ENCODE measurements at regions not wholly inside any gene's neighbourhood (a gene's known extent, or its start where the extent isn't known, plus 50 kb on each side); places are given as distances from the start of the nearest gene placed in this dataset.

GRCh38 chr5:143953851-143954250 is 141.9 kb downstream of the HMHB1 start:
- H2AFZ ChIP-seq (ENCODE audit: low read length) = no peak overlapping the region
- no peaks in the 10 kb centered on the region for H3K79me2 ChIP-seq (ENCODE audit: insufficient read depth, low read length)
- no TSS peak for BruUV-seq (replicated peaks)
- ChIA-PET CTCF (ENCODE audit: low intra/inter-chr PET ratio, low total read pairs) (no interaction called here), POLR2A (no interaction called here)
- no peaks in the 10 kb centered on the region for H3K4me1 ChIP-seq (ENCODE audit: insufficient read depth, low read length)
- intact Hi-C loops (cut with micrococcal nuclease; ENCODE audit: unreplicated experiment) = no loop called here
- no peak for ATAC-seq
- no peak overlapping the region for H3K4me2 ChIP-seq (ENCODE audit: low read depth, low read length)
- 17% methylated on average over 4 of the region's 4 CpGs for whole genome bisulfite sequencing (ENCODE audit: low lambda C conversion rate)
- no peaks in the 10 kb centered on the region for H3K36me3 ChIP-seq (replicated peaks in 1 of 2; ENCODE audit: control insufficient read depth in 1 of 2, insufficient read depth in 2 of 2, low read length in 2 of 2)
- H3K9me3 ChIP-seq (ENCODE audit: low read length) = no peaks in the 10 kb centered on the region
- no peaks in the 10 kb centered on the region for H3K27me3 ChIP-seq (ENCODE audit: control insufficient read depth in 1 of 2, insufficient read depth in 2 of 2, low read length in 2 of 2)
- H3K4me3 ChIP-seq (replicated peaks in 1 of 3; ENCODE audit: insufficient read depth in 1 of 3, low read depth in 2 of 3, low read length in 3 of 3) = no peak overlapping the region
- DNase-seq (ENCODE audit: low spot score) = no peak
- FAIRE-seq = no peak
- in situ Hi-C loops (cut with HindIII; ENCODE audit: extremely low pct_ligation_motif_present, low pct_unique_long_range_greater_than_20kb) = no loop called here
- no peaks in the 10 kb centered on the region for H4K20me1 ChIP-seq (ENCODE audit: insufficient read depth, low read length)
- TF ChIP-seq ZNF749 (CRISPR knock-in tag; IDR thresholded peaks at IDR 0.05; ENCODE audit: borderline replicate concordance) (no peak), GMEB2 (CRISPR knock-in tag; IDR thresholded peaks at IDR 0.05; ENCODE audit: low read depth) (no peak), MBD4 (IDR thresholded peaks at IDR 0.05; ENCODE audit: borderline replicate concordance, low read length) (no peak), MTERF4 (CRISPR knock-in tag; IDR thresholded peaks at IDR 0.05) (no peak), HINFP (CRISPR knock-in tag; IDR thresholded peaks at IDR 0.05; ENCODE audit: low read depth) (no peak), PHB2 (IDR thresholded peaks at IDR 0.05; ENCODE audit: partially characterized antibody) (no peak), FOSL1 (CRISPR knock-in tag; IDR thresholded peaks at IDR 0.05; ENCODE audit: borderline replicate concordance) (no peak), ZNF563 (CRISPR knock-in tag; IDR thresholded peaks at IDR 0.05) (no peak), ZBTB7B (CRISPR knock-in tag; IDR thresholded peaks at IDR 0.05) (no peak), CBX1 (IDR thresholded peaks at IDR 0.05; ENCODE audit: low read depth) (no peak), ZBTB46 (CRISPR knock-in tag; IDR thresholded peaks at IDR 0.05; ENCODE audit: borderline replicate concordance) (no peak), HDAC1 (CRISPR knock-in tag; IDR thresholded peaks at IDR 0.05) (no peak)
- H3K9ac ChIP-seq (ENCODE audit: insufficient read depth, low read depth, low read length) = no peak overlapping the region
- no peak overlapping the region for H3K27ac ChIP-seq (ENCODE audit: extremely low read length, insufficient read depth, low read length)

Data from HepG2 (cell line).